Keratinocyte (primary cell): ENCODE measurements at regions not wholly inside any gene's neighbourhood (a gene's known extent, or its start where the extent isn't known, plus 50 kb on each side); places are given as distances from the start of the nearest gene placed in this dataset.

ENCODE experiments used
- EZH2 ChIP-seq: IDR thresholded peaks from one replicate; pipeline ENCODE4 v1.6.1; 2012; ENCODE audit warnings: inconsistent platforms, mild to moderate bottlenecking, low read length, moderate library complexity
- TF ChIP-seq, protein P1 (sequence below), 3 experiments: IDR thresholded peaks in 1 of 3; conservative IDR thresholded peaks in 1 of 3; optimal IDR thresholded peaks in 1 of 3; 2 replicates in 2 of 3; 3 replicates in 1 of 3; pipeline versions ENCODE3 to v1.5.1; 2011; ENCODE audit warnings: low read length in 3 of 3, mild to moderate bottlenecking in 3 of 3, moderate library complexity in 2 of 3, control low read depth in 1 of 3, inconsistent platforms in 1 of 3; ENCODE audit not compliant: insufficient read depth in 2 of 3; ENCODE audit errors: extremely low read depth in 1 of 3

DNA sequence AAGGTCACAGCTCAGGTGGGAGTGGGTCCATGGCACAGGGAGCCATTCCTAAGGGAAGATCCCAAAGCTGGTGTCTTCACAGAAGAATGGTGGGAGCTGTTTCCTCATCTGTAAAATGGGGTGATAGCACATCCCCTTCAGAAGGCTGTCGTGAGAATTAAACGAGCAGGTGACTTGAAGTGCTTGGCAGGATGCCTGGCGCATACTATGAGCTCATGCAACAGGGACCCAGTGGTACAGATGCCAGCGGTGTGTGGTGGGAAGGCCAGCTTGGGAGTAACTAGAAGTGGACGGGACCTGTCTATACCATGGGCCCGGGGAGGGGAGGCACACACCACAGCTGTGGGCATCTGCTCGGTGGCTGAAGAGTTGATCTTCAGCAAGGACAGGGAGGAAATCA, 189.3 kb upstream of the TNRC6C start:
- TF ChIP-seq, protein P1, sequence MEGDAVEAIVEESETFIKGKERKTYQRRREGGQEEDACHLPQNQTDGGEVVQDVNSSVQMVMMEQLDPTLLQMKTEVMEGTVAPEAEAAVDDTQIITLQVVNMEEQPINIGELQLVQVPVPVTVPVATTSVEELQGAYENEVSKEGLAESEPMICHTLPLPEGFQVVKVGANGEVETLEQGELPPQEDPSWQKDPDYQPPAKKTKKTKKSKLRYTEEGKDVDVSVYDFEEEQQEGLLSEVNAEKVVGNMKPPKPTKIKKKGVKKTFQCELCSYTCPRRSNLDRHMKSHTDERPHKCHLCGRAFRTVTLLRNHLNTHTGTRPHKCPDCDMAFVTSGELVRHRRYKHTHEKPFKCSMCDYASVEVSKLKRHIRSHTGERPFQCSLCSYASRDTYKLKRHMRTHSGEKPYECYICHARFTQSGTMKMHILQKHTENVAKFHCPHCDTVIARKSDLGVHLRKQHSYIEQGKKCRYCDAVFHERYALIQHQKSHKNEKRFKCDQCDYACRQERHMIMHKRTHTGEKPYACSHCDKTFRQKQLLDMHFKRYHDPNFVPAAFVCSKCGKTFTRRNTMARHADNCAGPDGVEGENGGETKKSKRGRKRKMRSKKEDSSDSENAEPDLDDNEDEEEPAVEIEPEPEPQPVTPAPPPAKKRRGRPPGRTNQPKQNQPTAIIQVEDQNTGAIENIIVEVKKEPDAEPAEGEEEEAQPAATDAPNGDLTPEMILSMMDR (optimal IDR thresholded peaks at IDR 0.05 in 1 of 3, IDR thresholded peaks at IDR 0.05 in 1 of 3, conservative IDR thresholded peaks at IDR 0.05 in 1 of 3; ENCODE audit: extremely low read depth in 1 of 3, insufficient read depth in 2 of 3, low read length in 3 of 3): no peak
- no peak for TF ChIP-seq EZH2
